Colonic mucosa (tissue), 4 donors: ENCODE measurements at regions not wholly inside any gene's neighbourhood (a gene's known extent, or its start where the extent isn't known, plus 50 kb on each side); places are given as distances from the start of the nearest gene placed in this dataset.
"Not testable (repeated sequence)": the region's sequence is repeated elsewhere in the genome, so short reads cannot be mapped to it uniquely, and the experiment has no call there.

Source experiments
- DNase-seq: peaks from one replicate; pipeline ENCODE4 v3.0.0-alpha.2; 2020
- H3K27ac ChIP-seq: fragments of 200-600 bp; one replicate; pipeline ENCODE4 v1.8.0; 2021
- H3K27me3 ChIP-seq: fragments of 200-600 bp; one replicate; pipeline ENCODE4 v1.8.0; 2021
- H3K36me3 ChIP-seq: fragments of 200-600 bp; one replicate; pipeline ENCODE4 v1.8.0; 2021
- H3K4me1 ChIP-seq: fragments of 200-600 bp; one replicate; pipeline ENCODE4 v1.8.0; 2021; ENCODE audit warnings: mild to moderate bottlenecking
- H3K4me3 ChIP-seq: fragments of 200-600 bp; one replicate; pipeline ENCODE4 v1.8.0; 2021
- H3K9ac ChIP-seq, 2 donors: one replicate each; pipeline ENCODE4 v1.7.0; 2013; ENCODE audit warnings: control low read depth in 2 of 2, low read depth in 2 of 2, low read length in 2 of 2
- H3K9me3 ChIP-seq: fragments of 200-600 bp; one replicate; pipeline ENCODE4 v1.8.0; 2021
- intact Hi-C: fragments of 100-400 bp; cut with DNase I; formaldehyde crosslinking; loops from one replicate; pipeline ENCODE4 v1.14.1; 2022
- TF ChIP-seq, protein P1 (sequence below): fragments of 200-600 bp; IDR thresholded peaks from one replicate; pipeline ENCODE4 v1.8.0; 2022; ENCODE audit warnings: antibody characterized with exemption, mild to moderate bottlenecking
- donor health status: healthy.
- donor health status: DM: no; HTN: no; CAD: no.
- donor health status: DM: no; HTN: no; CAD: no.

DNA sequence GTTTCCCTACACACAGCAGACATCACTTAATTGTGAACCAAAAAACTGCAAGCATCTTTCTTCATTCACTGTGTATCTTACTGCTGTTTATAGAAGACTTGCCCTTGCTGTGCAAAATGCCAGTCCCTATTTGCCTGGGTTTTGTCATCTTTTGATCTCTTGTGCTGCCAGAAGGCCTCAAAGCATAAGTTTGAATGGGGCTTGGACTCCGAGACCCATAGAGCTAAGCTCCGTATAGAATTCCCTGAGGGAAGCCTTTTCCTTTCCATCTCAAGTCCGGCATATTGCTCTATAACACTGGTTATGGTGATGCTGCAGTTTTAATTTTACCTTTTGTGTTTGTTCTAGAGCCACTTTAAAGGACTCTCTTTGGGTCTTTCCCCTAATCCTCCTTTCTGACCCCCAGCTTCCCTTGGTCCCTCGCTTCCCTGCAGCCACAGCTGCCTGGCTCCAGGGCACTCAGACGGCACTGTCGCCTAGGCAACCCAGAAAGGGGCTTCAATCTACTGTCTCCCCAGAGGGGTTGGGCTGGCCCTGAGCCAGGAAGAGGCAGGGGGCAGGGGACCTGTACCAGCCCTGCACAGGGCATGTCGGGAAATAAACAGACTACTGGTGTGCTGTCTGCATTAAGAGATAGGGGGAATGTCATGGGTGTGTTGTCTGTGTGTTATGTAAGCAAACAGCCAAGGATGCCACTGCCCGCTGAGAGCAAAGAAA is 73.4 kb upstream of the MELK start:
- intact Hi-C loops: no loop called here
- no peak overlapping the region for H3K9ac ChIP-seq
- no peaks in the 10 kb centered on the region for H3K9me3 ChIP-seq
- H3K36me3 ChIP-seq: no peaks in the 10 kb centered on the region
- DNase-seq: no peak
- H3K4me1 ChIP-seq: no peaks in the 10 kb centered on the region
- H3K27me3 ChIP-seq: no peaks in the 10 kb centered on the region
- no peak overlapping the region for H3K27ac ChIP-seq
- TF ChIP-seq, protein P1, sequence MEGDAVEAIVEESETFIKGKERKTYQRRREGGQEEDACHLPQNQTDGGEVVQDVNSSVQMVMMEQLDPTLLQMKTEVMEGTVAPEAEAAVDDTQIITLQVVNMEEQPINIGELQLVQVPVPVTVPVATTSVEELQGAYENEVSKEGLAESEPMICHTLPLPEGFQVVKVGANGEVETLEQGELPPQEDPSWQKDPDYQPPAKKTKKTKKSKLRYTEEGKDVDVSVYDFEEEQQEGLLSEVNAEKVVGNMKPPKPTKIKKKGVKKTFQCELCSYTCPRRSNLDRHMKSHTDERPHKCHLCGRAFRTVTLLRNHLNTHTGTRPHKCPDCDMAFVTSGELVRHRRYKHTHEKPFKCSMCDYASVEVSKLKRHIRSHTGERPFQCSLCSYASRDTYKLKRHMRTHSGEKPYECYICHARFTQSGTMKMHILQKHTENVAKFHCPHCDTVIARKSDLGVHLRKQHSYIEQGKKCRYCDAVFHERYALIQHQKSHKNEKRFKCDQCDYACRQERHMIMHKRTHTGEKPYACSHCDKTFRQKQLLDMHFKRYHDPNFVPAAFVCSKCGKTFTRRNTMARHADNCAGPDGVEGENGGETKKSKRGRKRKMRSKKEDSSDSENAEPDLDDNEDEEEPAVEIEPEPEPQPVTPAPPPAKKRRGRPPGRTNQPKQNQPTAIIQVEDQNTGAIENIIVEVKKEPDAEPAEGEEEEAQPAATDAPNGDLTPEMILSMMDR: no peak
- H3K4me3 ChIP-seq: no peak overlapping the region

DNA sequence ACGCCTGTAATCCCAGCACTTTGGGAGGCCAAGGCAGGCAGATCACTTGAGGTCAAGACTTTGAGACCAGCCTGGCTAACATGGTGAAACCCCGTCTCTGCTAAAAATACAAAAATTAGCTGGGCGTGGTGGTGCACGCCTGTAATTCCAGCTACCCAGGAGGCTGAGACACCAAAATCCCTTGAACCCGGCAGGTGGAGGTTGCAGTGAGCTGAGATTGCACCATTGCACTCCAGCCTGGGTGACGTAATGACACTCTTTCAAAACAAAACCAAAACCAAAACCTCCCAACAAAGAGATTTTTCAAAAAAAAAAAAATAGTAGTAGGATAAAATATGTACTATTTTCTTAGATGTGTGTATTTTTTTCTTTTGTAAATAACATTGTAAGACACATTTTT is 79.1 kb upstream of the MELK start:
- H3K9ac ChIP-seq, H3K36me3 ChIP-seq, intact Hi-C loops, H3K27me3 ChIP-seq, H3K27ac ChIP-seq, DNase-seq, H3K9me3 ChIP-seq, H3K4me3 ChIP-seq, H3K4me1 ChIP-seq: not testable (repeated sequence)

DNA sequence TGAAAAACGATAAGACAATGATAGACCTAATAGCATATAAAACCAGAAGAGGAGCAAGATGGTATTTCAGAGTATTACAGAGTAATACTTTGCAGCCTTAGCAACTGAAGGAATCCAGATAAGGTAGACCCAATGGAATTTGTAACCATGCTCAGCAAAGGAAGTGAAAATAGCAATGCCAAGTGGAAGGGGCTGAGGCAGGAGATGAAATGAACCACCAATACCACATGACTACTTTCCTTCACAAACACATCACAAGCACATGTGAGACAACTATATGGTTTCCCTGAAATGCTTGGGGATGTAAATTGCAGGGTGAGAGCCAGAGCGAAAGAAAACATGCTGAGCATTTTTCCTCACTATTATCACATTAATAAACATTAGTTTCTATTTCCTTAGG is 79.8 kb upstream of the MELK start:
- Histone ChIP-seq H3K27ac (no peak overlapping the region), H3K4me3 (no peak overlapping the region), H3K4me1 (peaks cover 6% of the 10 kb centered on the region), H3K36me3 (no peaks in the 10 kb centered on the region), H3K9ac (no peak overlapping the region), H3K27me3 (no peaks in the 10 kb centered on the region), H3K9me3 (no peaks in the 10 kb centered on the region)
- TF ChIP-seq, protein P1: no peak
- no peak for DNase-seq
- intact Hi-C loops: no loop called here

DNA sequence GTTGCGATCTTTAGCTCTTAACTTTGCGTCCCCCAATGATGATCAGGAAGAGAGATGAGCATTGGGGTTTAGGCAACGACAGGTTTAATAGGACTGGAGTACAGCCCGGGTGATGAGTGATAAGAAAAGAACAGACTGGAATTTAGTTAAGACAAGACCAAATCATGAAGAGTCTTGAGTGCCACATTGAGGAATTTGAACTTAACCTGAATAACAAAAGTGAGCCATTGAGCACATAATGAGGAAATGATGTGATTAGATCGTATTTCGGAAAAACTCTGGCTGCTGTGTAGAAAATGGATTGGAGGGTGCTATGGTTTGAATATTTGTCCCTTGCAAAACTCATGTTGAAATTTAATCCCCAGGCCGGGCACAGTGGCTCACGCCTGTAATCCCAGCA is 83.2 kb upstream of the MELK start:
- intact Hi-C loops: no loop called here
- DNase-seq: no peak
- H3K4me3 ChIP-seq: no peak overlapping the region
- no peak overlapping the region for H3K9ac ChIP-seq
- H3K27me3 ChIP-seq: no peaks in the 10 kb centered on the region
- H3K4me1 ChIP-seq: peaks cover 6% of the 10 kb centered on the region
- no peak overlapping the region for H3K27ac ChIP-seq
- H3K9me3 ChIP-seq: no peaks in the 10 kb centered on the region
- no peaks in the 10 kb centered on the region for H3K36me3 ChIP-seq
- TF ChIP-seq, protein P1: no peak

DNA sequence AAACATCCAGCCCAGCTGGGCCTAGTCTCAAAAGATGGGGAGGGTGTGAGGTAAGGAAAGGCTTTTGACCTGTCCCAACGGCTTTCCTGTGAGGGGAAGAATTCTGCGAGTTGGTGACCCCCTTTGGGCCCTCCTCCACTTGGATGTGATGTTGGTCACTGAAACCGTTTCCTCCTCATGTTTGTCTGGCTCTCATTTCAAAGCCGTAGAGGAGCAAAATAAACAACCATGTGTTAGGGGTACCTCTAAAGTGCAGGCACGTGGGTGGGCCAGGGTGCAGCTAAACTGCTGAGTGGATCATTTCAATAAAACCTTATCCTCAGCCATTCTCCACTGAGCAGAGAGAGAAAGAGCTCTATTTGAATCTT is 84.3 kb upstream of the MELK start:
- no peaks in the 10 kb centered on the region for H3K9me3 ChIP-seq
- no peaks in the 10 kb centered on the region for H3K36me3 ChIP-seq
- DNase-seq: peak; percentile 21
- TF ChIP-seq, protein P1: no peak
- intact Hi-C loops: no loop called here
- no peaks in the 10 kb centered on the region for H3K27me3 ChIP-seq
- peak overlapping the region; percentile 57 to 86 for H3K9ac ChIP-seq
- H3K4me3 ChIP-seq: peak overlapping the region; percentile 40
- peaks cover 6% of the 10 kb centered on the region for H3K4me1 ChIP-seq
- H3K27ac ChIP-seq: peak overlapping the region; percentile 91

DNA sequence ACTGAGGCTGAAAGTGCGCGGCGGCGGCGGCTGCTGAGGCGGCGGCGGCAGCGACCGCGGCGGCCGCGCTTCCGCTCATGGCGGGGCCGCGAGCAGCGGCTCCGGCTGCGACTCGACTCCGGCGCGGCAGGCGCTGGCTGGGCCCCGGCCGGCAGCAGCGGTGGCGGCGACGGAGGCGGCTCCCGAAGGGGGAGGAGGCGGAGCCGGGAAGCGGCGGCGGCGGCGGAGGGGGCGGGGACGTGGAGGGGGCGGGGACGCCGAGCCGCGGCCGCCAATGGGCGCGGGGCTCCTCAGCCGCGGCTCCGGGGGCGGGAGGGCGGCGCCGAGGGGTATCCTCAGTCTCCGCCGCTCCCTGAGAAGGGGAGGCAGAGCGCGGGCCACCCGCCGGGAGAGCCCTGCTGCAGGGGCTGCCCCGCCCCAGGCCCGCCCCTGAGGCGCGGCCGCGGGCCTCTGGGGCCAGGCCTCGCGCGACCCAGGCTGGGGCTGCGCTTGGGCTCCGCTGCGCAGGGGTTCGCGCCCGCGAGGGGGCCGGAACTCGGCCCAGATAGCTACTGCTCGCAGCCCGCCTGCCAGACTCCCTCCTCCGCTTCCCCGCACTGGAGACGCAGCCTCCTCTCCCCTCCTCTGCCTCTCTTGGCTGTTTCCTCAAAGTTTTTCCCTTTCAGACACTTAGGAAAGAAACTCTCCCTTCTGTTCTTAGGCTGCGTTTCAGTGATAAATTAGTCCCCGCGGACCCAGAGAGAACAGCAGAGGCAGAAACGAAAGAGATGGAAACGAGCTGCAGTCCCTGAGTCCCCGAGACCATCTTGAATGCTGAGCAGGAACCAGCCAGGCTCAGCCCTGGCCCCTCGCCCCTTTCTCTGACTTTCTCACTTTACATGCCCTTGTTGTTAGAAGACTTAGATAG is 85.0 kb upstream of the MELK start:
- DNase-seq: peak; percentile 88
- intact Hi-C loops: no loop called here
- peak overlapping the region; percentile 57 to 95 for H3K9ac ChIP-seq

More for the DNA sequence above, 85.0 kb upstream of the MELK start:
- Histone ChIP-seq H3K27ac (peak overlapping the region; percentile 91), H3K9me3 (no peaks in the 10 kb centered on the region), H3K27me3 (no peaks in the 10 kb centered on the region), H3K36me3 (no peaks in the 10 kb centered on the region), H3K4me1 (peaks cover 6% of the 10 kb centered on the region), H3K4me3 (peak overlapping the region; percentile 40)
- TF ChIP-seq, protein P1: no peak
